ENCODE measurements at regions not wholly inside any gene's neighbourhood (a gene's known extent, or its start where the extent isn't known, plus 50 kb on each side); places are given as distances from the start of the nearest gene placed in this dataset.

DNA sequence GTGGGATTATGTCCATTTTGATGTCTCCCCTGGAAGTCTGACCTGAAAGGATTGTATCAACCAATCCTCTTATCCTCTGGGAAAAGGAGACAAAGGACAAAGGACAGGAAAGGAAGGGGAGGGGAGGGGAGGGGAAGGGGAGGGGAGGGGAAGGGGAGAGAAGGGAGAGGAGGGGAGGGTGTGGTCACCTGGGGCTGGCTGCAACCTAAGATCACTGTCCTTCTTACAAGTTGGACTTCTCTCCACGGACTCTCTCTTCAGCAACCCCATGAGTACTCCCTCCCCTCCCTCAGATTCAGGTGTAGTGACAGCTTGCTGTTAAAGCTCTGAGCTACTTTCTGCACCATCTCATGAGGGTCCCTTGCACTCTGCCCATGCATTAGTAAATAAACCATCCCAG is 58.9 kb upstream of the KLHL31 start:
- H4K5ac ChIP-seq (ENCODE audit: insufficient read length, low read depth, low read length), result no peak overlapping the region
- peak; percentile 64 for DNase-seq
- H3K9ac ChIP-seq (ENCODE audit: extremely low read depth, insufficient read length, low read length), result no peak overlapping the region
- no peak overlapping the region for H2BK20ac ChIP-seq (ENCODE audit: low read depth, low read length, poor library complexity, severe bottlenecking)
- no peak overlapping the region for H3K56ac ChIP-seq (ENCODE audit: insufficient read length, low read depth, low read length)
- H3K27ac ChIP-seq (ENCODE audit: insufficient read length, low read depth, low read length), result no peak overlapping the region
- no peak overlapping the region for H4K91ac ChIP-seq (ENCODE audit: insufficient read length, low read depth, low read length)
- TF ChIP-seq, protein P1, sequence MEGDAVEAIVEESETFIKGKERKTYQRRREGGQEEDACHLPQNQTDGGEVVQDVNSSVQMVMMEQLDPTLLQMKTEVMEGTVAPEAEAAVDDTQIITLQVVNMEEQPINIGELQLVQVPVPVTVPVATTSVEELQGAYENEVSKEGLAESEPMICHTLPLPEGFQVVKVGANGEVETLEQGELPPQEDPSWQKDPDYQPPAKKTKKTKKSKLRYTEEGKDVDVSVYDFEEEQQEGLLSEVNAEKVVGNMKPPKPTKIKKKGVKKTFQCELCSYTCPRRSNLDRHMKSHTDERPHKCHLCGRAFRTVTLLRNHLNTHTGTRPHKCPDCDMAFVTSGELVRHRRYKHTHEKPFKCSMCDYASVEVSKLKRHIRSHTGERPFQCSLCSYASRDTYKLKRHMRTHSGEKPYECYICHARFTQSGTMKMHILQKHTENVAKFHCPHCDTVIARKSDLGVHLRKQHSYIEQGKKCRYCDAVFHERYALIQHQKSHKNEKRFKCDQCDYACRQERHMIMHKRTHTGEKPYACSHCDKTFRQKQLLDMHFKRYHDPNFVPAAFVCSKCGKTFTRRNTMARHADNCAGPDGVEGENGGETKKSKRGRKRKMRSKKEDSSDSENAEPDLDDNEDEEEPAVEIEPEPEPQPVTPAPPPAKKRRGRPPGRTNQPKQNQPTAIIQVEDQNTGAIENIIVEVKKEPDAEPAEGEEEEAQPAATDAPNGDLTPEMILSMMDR (conservative IDR thresholded peaks at IDR 0.05), result no peak
- no peaks in the 10 kb centered on the region for H3K36me3 Mint-ChIP-seq (ENCODE audit: insufficient read depth in 1 of 3, low read depth in 3 of 3)
- H3K27ac Mint-ChIP-seq, result peak overlapping the region in 2 of 3 experiments; percentile 21 to 71; a peak in 2 of 7 replicates
- no peak overlapping the region for H2BK12ac ChIP-seq (ENCODE audit: insufficient read length, low read depth, low read length)
- H3K27me3 ChIP-seq (ENCODE audit: insufficient read depth, low read length), result no peaks in the 10 kb centered on the region
- no peaks in the 10 kb centered on the region for H3K9me3 ChIP-seq (ENCODE audit: control insufficient read depth, low read depth, low read length)
- H3K79me1 ChIP-seq (ENCODE audit: insufficient read depth, low read depth, low read length, poor library complexity, severe bottlenecking), result no peaks in the 10 kb centered on the region
- WGBS (ENCODE audit: extremely low coverage, insufficient read length, low lambda C conversion rate), result no CpG with 5 or more reads among the region's 1 CpG
- no peak overlapping the region for H3T11ph ChIP-seq (ENCODE audit: low read length)
- H3K23ac ChIP-seq (ENCODE audit: insufficient read length, low read depth, low read length), result no peak overlapping the region
- H4K8ac ChIP-seq (replicated peaks; ENCODE audit: insufficient read length, low read depth, low read length), result no peak overlapping the region
- no peaks in the 10 kb centered on the region for H4K20me1 ChIP-seq (ENCODE audit: control insufficient read depth, insufficient read depth, insufficient read length)
- peaks cover 28 to 29% of the 10 kb centered on the region in 2 experiments for H3K4me1 Mint-ChIP-seq
- H3K23me2 ChIP-seq (ENCODE audit: insufficient read length, low read depth, low read length, poor library complexity, severe bottlenecking), result no peaks in the 10 kb centered on the region
- H2BK5ac ChIP-seq (ENCODE audit: insufficient read length, low read length), result no peak overlapping the region
- no peaks in the 10 kb centered on the region; a peak in 1 of 5 replicates for H3K9me3 Mint-ChIP-seq
- no peaks in the 10 kb centered on the region for H3K79me2 ChIP-seq (ENCODE audit: insufficient read depth, low read length)
- no peak overlapping the region for H3K4me3 Mint-ChIP-seq
- H3K4me1 ChIP-seq (ENCODE audit: insufficient read depth, low read length), result peaks cover 2% of the 10 kb centered on the region; the same call in 1 of the 2 replicates
- no peak overlapping the region for H3K4ac ChIP-seq (ENCODE audit: low read depth, low read length)
- no peak overlapping the region for H2BK15ac ChIP-seq (ENCODE audit: low read depth, low read length)
- no peak overlapping the region for H3K18ac ChIP-seq (ENCODE audit: insufficient read length, low read depth, low read length)
- H3K14ac ChIP-seq (ENCODE audit: insufficient read depth, low read length), result no peak overlapping the region
- peaks cover 7% of the 10 kb centered on the region for H3K27me3 Mint-ChIP-seq (ENCODE audit: low read depth)
- H2AFZ ChIP-seq (ENCODE audit: low read length), result peak overlapping the region; percentile 97
- no peak overlapping the region for H2BK120ac ChIP-seq (ENCODE audit: low read depth, low read length, poor library complexity, severe bottlenecking)
- H3K4me2 ChIP-seq (ENCODE audit: insufficient read depth, insufficient read length, low read length), result no peak overlapping the region
- H2AK5ac ChIP-seq (ENCODE audit: insufficient read length, low read length), result no peak overlapping the region
